MM.1S (cell line): ENCODE measurements at regions not wholly inside any gene's neighbourhood (a gene's known extent, or its start where the extent isn't known, plus 50 kb on each side); places are given as distances from the start of the nearest gene placed in this dataset.

Source experiments
- EZH2 ChIP-seq: fragments of 300-600 bp; sonication (generic); optimal IDR thresholded peaks from 2 replicates; pipeline ENCODE3; 2017; ENCODE audit warnings: low read depth, mild to moderate bottlenecking, antibody characterized with exemption, low read length, mixed read lengths
- TF ChIP-seq, protein P1 (sequence below): fragments of 300-600 bp; sonication (generic); IDR thresholded peaks from 2 replicates; pipeline ENCODE4 v1.5.1; 2016; ENCODE audit warnings: antibody characterized with exemption, low read length, mixed read lengths

GRCh38 chr1:14267991-14268390 is 330.5 kb upstream of the KAZN start:
- TF ChIP-seq, protein P1, sequence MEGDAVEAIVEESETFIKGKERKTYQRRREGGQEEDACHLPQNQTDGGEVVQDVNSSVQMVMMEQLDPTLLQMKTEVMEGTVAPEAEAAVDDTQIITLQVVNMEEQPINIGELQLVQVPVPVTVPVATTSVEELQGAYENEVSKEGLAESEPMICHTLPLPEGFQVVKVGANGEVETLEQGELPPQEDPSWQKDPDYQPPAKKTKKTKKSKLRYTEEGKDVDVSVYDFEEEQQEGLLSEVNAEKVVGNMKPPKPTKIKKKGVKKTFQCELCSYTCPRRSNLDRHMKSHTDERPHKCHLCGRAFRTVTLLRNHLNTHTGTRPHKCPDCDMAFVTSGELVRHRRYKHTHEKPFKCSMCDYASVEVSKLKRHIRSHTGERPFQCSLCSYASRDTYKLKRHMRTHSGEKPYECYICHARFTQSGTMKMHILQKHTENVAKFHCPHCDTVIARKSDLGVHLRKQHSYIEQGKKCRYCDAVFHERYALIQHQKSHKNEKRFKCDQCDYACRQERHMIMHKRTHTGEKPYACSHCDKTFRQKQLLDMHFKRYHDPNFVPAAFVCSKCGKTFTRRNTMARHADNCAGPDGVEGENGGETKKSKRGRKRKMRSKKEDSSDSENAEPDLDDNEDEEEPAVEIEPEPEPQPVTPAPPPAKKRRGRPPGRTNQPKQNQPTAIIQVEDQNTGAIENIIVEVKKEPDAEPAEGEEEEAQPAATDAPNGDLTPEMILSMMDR: no peak
- no peak for TF ChIP-seq EZH2
